IPS DF 6.9 (cell line): ENCODE measurements at regions not wholly inside any gene's neighbourhood (a gene's known extent, or its start where the extent isn't known, plus 50 kb on each side); places are given as distances from the start of the nearest gene placed in this dataset.

Experiments used
- DNase-seq: peaks from one replicate; pipeline ENCODE4 v3.0.0-alpha.2; 2013; ENCODE audit warnings: low read depth, low spot score
- H3K27ac ChIP-seq: one replicate; pipeline ENCODE4 v1.5.1; 2013; ENCODE audit warnings: low read length, control low read depth
- H3K27me3 ChIP-seq: 2 replicates; pipeline ENCODE4 v1.6.1; 2013; ENCODE audit warnings: mild to moderate bottlenecking, low read length; ENCODE audit not compliant: control insufficient read depth, insufficient read depth
- H3K36me3 ChIP-seq: 2 replicates; pipeline ENCODE4 v1.6.1; 2013; ENCODE audit warnings: low read length; ENCODE audit not compliant: control insufficient read depth, insufficient read depth
- H3K4me1 ChIP-seq: 2 replicates; pipeline ENCODE4 v1.6.1; 2013; ENCODE audit warnings: low read length; ENCODE audit not compliant: control insufficient read depth, insufficient read depth
- H3K4me3 ChIP-seq: 2 replicates; pipeline ENCODE4 v1.5.1; 2013; ENCODE audit warnings: mild to moderate bottlenecking, low read length
- H3K9me3 ChIP-seq: 2 replicates; pipeline ENCODE4 v1.6.1; 2013; ENCODE audit warnings: low read length, inconsistent platforms; ENCODE audit not compliant: control insufficient read depth, insufficient read depth
- WGBS: extraction: QIAGEN DNeasy Blood & Tissue Kit; methylation state at CpG from one replicate; pipeline ENCODE4 v1.1.7; 2013; ENCODE audit warnings: mixed read lengths, missing lambda C conversion rate; ENCODE audit not compliant: insufficient read length, insufficient coverage; 5-methylcytosine and 5-hydroxymethylcytosine counted together

DNA sequence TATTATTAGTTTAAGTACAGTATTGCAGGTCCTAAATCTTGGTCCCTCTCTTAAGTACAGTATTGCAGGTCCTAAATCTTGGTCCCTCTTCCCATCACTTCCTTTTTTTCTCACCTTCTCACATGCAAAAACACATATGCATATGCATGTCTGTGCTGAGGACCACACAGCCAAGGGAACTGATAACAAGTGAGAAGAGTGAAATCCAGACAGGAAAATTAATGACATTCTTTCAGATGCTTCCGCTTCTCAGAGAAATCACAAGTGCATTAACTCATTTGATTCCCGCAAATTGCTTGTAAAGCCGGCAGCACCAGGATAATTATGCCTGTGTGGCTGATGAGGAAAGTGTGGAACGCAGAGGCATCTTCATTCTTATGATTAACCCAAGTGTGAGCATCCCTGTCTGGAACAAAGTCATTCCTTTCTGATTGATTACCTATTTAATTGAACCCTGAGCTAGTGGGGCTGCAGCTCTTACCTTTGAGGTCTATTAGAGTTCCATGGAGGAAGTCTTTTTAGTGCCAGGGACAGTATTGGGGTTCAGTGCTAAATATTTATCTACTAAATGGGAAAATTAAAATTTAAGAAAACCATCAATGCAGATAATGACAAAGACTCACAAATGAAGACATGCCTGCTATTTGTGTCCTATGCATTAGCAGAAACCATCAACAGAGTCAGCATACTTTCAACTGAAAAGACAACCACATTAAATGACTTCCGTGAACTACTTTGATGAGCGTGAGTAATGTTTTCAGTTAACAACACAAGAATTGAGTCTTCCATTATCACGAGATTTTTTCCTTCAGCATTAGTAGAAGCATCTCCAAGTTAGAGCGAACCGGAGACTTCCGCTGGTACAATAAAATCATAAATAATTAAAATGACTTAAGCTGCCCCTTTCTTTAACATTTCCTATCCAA is 220.4 kb upstream of the SLC35G4 start:
- Histone ChIP-seq H3K27me3 (no peaks in the 10 kb centered on the region), H3K4me3 (no peak overlapping the region)
- WGBS, result no CpG with 5 or more reads among the region's 10 CpGs

DNA sequence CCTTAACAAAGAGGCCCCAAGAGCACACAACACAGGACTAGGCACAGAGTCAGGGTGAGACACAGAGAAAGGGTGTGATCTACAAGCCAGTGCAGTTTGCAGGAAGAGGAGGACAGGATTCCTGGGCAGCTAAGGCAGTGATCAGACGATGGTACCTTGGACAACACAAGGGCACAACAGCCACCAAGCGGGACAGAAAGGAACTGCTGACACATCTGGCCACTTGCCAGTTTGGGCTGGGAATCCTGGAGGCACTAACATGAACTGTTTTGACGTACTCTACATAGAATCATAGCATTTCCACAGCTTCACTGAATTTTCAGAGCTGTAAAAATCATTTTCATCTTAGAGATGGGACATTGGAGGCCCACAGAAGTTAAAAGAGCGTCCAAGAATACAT is 221.5 kb upstream of the SLC35G4 start:
- Histone ChIP-seq H3K27me3 (no peaks in the 10 kb centered on the region), H3K9me3 (no peaks in the 10 kb centered on the region), H3K4me1 (no peaks in the 10 kb centered on the region), H3K4me3 (no peak overlapping the region), H3K27ac (no peak overlapping the region), H3K36me3 (no peaks in the 10 kb centered on the region)
- DNase-seq, result no peak
- WGBS, result no CpG with 5 or more reads among the region's 4 CpGs

More for the DNA sequence above, 220.4 kb upstream of the SLC35G4 start:
- no peaks in the 10 kb centered on the region for H3K4me1 ChIP-seq
- H3K27ac ChIP-seq, result no peak overlapping the region
- no peaks in the 10 kb centered on the region for H3K9me3 ChIP-seq
- DNase-seq, result no peak
- no peaks in the 10 kb centered on the region for H3K36me3 ChIP-seq

DNA sequence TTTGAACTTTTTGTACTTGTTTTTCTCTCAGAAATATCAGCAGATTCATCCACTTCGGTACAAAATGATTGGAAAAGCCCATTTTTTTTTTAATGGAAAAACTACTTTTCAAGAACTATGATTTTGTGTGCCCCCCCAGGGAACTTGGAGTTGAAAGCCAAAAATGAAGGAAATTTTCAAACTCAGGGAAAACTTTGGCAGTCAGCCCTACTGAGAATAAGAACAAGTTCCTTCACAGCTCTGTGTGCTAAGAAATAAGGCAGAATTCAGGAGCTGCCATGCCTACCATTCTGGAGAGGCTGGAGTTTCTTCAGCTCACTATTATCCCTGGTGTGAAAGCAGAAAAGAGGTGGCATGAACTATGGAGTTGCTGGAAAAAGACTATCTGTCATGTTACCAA is 226.0 kb upstream of the SLC35G4 start:
- DNase-seq, result no peak

DNA sequence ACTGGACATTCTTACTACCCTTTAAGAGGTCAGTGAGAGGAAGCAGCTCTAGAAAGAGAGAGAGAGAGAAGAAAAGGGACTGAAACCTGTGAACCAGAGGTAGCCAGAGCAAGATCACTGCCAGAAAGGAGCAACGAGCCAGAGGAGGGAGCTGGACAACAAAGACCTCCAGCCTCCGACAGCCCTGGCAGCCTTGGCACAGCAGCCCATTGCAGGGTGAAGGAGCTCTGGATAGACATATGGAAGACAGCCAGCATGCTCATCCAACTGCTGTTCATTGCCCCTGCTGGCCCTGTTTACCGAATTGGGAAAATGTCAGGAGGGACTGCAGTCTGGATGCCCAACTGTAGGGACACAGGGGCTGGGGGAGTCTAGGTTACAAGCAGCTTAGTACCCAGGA is 228.4 kb upstream of the SLC35G4 start:
- Histone ChIP-seq H3K36me3 (no peaks in the 10 kb centered on the region), H3K27ac (no peak overlapping the region), H3K4me1 (no peaks in the 10 kb centered on the region; the same call in 1 of the 2 replicates), H3K9me3 (no peaks in the 10 kb centered on the region), H3K27me3 (no peaks in the 10 kb centered on the region), H3K4me3 (no peak overlapping the region)
- no peak for DNase-seq
- no CpG with 5 or more reads among the region's 3 CpGs for WGBS

More for the DNA sequence above, 226.0 kb upstream of the SLC35G4 start:
- Histone ChIP-seq H3K4me3 (no peak overlapping the region), H3K4me1 (no peaks in the 10 kb centered on the region; the same call in 1 of the 2 replicates), H3K9me3 (no peaks in the 10 kb centered on the region), H3K27ac (no peak overlapping the region), H3K36me3 (no peaks in the 10 kb centered on the region), H3K27me3 (no peaks in the 10 kb centered on the region)
- WGBS, result no CpG with 5 or more reads among the region's 1 CpG

DNA sequence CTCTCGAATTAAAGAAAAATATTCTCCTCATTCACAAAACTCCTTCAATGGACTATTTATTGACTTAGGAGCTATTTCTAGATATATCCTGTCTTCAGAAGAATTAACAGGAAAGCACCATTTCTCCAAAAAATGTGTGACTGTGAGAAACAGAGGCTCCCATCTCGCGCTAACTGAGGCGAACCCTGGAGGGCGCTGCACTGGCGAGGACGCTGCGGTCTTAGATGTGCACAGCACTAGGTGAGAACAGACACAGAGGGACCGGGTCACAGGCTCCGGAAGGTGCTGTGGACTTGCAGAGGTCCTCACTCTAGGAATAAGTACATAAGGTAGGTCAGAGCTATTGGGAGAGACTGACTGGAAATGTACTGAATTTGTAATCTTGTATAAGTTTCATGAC is 229.7 kb upstream of the SLC35G4 start:
- no peak for DNase-seq
- Histone ChIP-seq H3K4me1 (no peaks in the 10 kb centered on the region; the same call in 1 of the 2 replicates), H3K36me3 (no peaks in the 10 kb centered on the region), H3K9me3 (no peaks in the 10 kb centered on the region), H3K27me3 (no peaks in the 10 kb centered on the region), H3K27ac (no peak overlapping the region), H3K4me3 (no peak overlapping the region)
- WGBS, result no CpG with 5 or more reads among the region's 10 CpGs

DNA sequence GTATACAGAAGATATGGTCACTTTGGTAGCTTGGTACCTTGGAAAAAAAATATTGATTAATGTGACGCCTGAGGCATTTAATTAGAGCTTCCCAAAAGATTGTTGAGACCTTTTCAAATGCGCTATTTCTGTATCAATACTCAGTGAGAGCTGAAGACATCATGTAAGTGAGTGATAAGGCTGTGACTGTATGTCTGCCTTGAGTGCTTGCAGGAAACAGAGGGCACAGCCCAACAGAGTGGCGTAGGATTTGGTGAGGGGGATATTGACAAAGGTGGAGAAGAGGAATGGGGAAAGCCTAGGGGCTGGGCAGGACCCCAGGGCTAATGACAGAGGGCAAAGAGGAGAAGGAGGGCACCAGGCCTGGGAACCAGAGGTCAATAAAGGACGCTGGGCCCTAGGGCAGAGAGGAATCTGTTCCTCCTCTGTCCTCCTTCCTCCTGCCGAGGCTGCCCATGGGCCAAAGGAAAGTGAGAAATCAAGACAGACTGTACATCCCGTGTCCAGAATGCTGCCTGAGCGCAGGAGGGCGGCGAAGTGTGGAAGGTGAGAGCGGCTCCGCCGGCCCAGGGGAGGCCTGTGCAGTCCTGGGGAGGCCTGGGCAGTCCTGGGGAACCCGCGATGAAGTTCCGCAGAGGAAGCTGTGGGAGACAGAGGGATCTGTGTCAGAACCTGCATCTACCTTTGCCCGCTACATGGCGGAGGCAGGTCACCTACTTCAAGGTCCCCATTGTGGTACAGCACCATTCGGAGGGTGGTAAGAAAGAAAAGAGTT is 228.6 kb upstream of the PIEZO2 start:
- Histone ChIP-seq H3K36me3 (no peaks in the 10 kb centered on the region), H3K27ac (no peak overlapping the region), H3K4me1 (no peaks in the 10 kb centered on the region; the same call in 1 of the 2 replicates), H3K9me3 (no peaks in the 10 kb centered on the region), H3K27me3 (no peaks in the 10 kb centered on the region), H3K4me3 (no peak overlapping the region)
- DNase-seq, result no peak
- WGBS, result no CpG with 5 or more reads among the region's 18 CpGs

DNA sequence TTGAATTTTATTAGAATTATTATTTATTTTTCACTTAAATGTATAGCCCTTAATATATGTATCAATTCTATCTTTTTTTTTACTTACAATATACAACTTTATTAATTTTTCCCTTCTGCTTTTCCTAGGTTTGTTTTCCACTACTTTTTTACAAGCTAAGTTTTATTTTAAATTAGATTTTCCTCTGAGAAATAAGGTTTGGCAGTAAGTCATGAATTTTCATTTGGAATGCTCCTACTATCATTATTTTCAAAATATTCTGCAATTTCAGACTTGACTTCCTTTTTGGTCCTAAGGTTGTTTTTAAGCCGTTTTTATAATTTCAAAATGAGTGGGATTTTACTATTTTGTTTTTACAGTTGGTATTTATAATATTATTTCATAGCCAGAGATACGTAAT is 222.8 kb upstream of the PIEZO2 start:
- WGBS, result no CpG with 5 or more reads among the region's 2 CpGs
- DNase-seq, result no peak
- Histone ChIP-seq H3K9me3 (no peaks in the 10 kb centered on the region), H3K4me1 (no peaks in the 10 kb centered on the region), H3K27ac (no peak overlapping the region), H3K4me3 (no peak overlapping the region), H3K36me3 (no peaks in the 10 kb centered on the region), H3K27me3 (no peaks in the 10 kb centered on the region)

DNA sequence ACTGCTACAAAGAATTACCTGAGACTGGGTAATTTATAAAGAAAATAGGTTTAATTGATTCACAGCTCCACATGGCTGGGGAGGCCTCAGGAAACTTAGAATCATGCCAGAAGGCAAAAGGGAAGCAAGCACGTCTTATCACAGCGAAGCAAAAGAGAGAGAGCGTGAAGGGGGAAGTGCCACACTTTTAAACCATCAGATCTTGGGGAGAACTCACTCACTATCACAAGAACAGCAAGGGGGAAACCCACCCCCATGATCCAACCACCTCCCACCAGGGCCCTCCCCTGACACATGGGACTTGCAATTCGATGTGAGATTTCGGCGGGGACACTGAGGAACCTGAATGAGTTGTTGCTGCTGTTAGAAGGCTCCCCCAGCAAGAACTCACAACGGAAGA is 220.2 kb upstream of the PIEZO2 start:
- no peaks in the 10 kb centered on the region for H3K27me3 ChIP-seq
- no peak overlapping the region for H3K27ac ChIP-seq
- H3K36me3 ChIP-seq, result no peaks in the 10 kb centered on the region
- no peak for DNase-seq
- no peak overlapping the region for H3K4me3 ChIP-seq
- no CpG with 5 or more reads among the region's 7 CpGs for WGBS
- H3K9me3 ChIP-seq, result no peaks in the 10 kb centered on the region
- no peaks in the 10 kb centered on the region for H3K4me1 ChIP-seq

DNA sequence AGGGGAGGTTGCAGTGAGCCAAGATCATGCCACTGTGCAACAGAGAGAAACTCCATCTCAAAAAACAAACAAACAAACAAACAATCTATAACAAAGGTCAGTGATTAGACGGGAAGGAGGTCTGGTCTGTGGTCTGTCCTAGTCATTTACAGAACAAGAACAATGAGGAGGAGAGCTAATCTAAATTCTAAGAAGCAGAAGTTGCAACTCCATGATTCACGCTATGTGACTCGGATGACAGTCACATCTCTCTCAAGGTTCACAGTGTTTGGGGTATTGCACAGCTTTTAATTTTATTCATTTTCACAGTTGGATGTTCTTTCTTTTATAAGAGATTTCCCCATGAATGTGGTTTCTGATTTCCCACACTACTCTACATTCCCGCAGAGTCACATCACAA is 218.7 kb upstream of the PIEZO2 start:
- H3K9me3 ChIP-seq, result no peaks in the 10 kb centered on the region
- no peaks in the 10 kb centered on the region for H3K36me3 ChIP-seq
- no peaks in the 10 kb centered on the region for H3K4me1 ChIP-seq
- DNase-seq, result no peak
- no peak overlapping the region for H3K4me3 ChIP-seq
- no CpG with 5 or more reads among the region's 4 CpGs for WGBS
- no peak overlapping the region for H3K27ac ChIP-seq
- no peaks in the 10 kb centered on the region for H3K27me3 ChIP-seq

DNA sequence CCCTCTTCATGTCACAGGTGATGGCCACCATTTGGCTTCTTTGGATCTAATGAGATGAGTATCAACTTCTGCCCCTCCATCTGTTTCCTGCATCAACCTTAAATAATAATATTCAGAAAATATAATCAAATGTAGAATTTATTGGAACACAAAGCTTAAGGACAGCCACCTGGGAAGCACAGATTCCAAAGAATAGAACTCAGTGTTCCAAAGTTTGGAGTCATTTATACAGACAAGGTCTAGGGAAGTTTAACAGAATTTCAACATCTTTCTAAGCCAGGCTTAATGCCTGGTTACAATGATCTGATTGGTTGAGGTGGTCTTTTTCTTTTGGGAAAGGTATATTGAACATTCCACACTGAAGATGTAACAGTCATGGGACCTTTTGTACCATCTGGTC is 218.0 kb upstream of the PIEZO2 start:
- Histone ChIP-seq H3K9me3 (no peaks in the 10 kb centered on the region), H3K27ac (no peak overlapping the region), H3K4me3 (no peak overlapping the region), H3K4me1 (no peaks in the 10 kb centered on the region), H3K36me3 (no peaks in the 10 kb centered on the region), H3K27me3 (no peaks in the 10 kb centered on the region)
- DNase-seq, result no peak
